ENCODE measurements at regions not wholly inside any gene's neighbourhood (a gene's known extent, or its start where the extent isn't known, plus 50 kb on each side); places are given as distances from the start of the nearest gene placed in this dataset.

- TF ChIP-seq ZNF274 (IDR thresholded peaks at IDR 0.05; ENCODE audit: low read depth, low read length) = no peak
- no peak for TF ChIP-seq YY1 (IDR thresholded peaks at IDR 0.05; ENCODE audit: insufficient read depth, insufficient read length)
Measured at GRCh38 chr14:98393527-98393926, 878.5 kb downstream of the BCL11B start.
